Glutamatergic neuron (in vitro differentiated cells): ENCODE measurements at regions not wholly inside any gene's neighbourhood (a gene's known extent, or its start where the extent isn't known, plus 50 kb on each side); places are given as distances from the start of the nearest gene placed in this dataset.

ENCODE experiments used
- DNase-seq: peaks from one replicate; pipeline ENCODE4 v3.0.0; 2022
- H3K27ac Mint-ChIP-seq: one replicate; pipeline ENCODE4 v1.8.0; 2020; ENCODE audit warnings: mild to moderate bottlenecking, mixed read lengths, inconsistent platforms; ENCODE audit not compliant: unreplicated experiment
- H3K27me3 Mint-ChIP-seq: one replicate; pipeline ENCODE4 v1.8.0; 2020; ENCODE audit warnings: mild to moderate bottlenecking, moderate library complexity, mixed read lengths, inconsistent platforms; ENCODE audit not compliant: unreplicated experiment
- H3K36me3 Mint-ChIP-seq: one replicate; pipeline ENCODE4 v1.8.0; 2020; ENCODE audit warnings: mild to moderate bottlenecking, mixed read lengths, inconsistent platforms; ENCODE audit not compliant: unreplicated experiment
- H3K4me1 Mint-ChIP-seq: one replicate; pipeline ENCODE4 v1.8.0; 2020; ENCODE audit warnings: mild to moderate bottlenecking, low read depth, mixed read lengths, inconsistent platforms; ENCODE audit not compliant: unreplicated experiment
- H3K4me3 Mint-ChIP-seq: one replicate; pipeline ENCODE4 v1.8.0; 2020; ENCODE audit warnings: mild to moderate bottlenecking, mixed read lengths, inconsistent platforms; ENCODE audit not compliant: unreplicated experiment
- H3K9me3 Mint-ChIP-seq: one replicate; pipeline ENCODE4 v1.8.0; 2020; ENCODE audit warnings: mild to moderate bottlenecking, moderate library complexity, mixed read lengths, inconsistent platforms; ENCODE audit not compliant: unreplicated experiment
- TF ChIP-seq, protein P1 (sequence below): fragments of 200-600 bp; sonication (generic); IDR thresholded peaks from one replicate; pipeline ENCODE4 v1.5.0; 2021; ENCODE audit not compliant: partially characterized antibody, unreplicated experiment

DNA sequence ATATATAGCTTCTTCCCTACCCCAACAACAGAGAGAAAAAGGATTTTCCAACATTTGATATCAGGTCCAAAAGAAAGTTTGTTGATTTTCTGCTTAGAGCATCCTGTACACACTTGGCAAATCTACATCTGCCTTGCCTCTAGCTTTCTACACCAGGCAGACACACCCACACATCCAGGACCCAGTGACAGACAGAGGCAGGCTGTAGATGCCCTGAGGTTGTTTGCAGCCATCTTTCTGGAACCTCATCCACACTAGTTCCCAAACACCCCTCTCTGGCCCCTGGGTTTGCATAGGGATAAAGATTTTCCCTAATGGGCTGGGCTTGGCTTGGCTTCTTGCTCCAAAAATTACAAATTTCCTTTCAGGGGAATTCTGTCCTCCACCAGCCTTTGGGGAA, 138.2 kb upstream of the FST start:
- Mint-ChIP-seq H3K4me3 (no peak overlapping the region), H3K27ac (no peak overlapping the region), H3K4me1 (no peaks in the 10 kb centered on the region), H3K36me3 (no peaks in the 10 kb centered on the region), H3K27me3 (no peaks in the 10 kb centered on the region), H3K9me3 (no peaks in the 10 kb centered on the region)
- TF ChIP-seq, protein P1, sequence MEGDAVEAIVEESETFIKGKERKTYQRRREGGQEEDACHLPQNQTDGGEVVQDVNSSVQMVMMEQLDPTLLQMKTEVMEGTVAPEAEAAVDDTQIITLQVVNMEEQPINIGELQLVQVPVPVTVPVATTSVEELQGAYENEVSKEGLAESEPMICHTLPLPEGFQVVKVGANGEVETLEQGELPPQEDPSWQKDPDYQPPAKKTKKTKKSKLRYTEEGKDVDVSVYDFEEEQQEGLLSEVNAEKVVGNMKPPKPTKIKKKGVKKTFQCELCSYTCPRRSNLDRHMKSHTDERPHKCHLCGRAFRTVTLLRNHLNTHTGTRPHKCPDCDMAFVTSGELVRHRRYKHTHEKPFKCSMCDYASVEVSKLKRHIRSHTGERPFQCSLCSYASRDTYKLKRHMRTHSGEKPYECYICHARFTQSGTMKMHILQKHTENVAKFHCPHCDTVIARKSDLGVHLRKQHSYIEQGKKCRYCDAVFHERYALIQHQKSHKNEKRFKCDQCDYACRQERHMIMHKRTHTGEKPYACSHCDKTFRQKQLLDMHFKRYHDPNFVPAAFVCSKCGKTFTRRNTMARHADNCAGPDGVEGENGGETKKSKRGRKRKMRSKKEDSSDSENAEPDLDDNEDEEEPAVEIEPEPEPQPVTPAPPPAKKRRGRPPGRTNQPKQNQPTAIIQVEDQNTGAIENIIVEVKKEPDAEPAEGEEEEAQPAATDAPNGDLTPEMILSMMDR = no peak
- DNase-seq = no peak

DNA sequence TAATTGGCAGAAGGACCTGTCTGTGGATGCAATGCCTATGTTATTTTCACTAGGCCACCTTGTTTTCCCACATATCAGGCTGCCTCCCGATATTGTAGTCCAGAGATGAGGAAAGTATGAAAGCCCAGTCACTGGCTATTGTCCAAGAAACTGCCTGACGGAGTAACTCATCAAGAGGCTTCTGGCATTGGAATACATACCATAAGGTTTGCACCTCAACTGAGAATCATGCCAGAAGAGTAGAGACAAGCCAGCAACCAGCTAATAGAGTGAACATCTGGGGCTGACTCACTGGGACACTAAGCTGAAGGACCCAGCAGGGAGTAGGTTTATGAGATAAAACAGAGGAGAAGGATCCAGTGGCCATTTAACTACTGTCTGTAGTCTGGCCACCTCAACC, 137.2 kb upstream of the FST start:
- Mint-ChIP-seq H3K36me3 (no peaks in the 10 kb centered on the region), H3K27me3 (no peaks in the 10 kb centered on the region), H3K27ac (no peak overlapping the region), H3K4me3 (no peak overlapping the region), H3K4me1 (no peaks in the 10 kb centered on the region), H3K9me3 (no peaks in the 10 kb centered on the region)
- TF ChIP-seq, protein P1 = no peak
- DNase-seq = no peak

DNA sequence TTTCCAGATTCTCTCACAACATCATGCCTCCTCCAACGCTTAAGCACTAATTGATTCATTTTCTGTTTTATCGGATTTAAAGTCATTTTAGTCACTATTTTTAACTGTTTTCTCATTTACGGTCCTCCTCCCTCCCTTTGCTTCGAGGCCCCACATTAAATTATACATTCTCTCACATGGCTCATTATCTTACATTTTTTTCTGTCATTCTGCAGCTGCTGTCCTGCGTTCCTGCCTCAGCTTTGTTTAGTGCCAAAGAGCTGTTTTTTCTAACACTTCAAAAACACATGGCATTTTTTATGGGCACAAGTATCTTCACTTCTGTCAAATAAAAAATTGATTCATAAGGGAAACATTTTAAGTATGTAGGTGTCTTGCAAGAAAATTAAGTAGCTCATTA, 130.1 kb upstream of the FST start:
- Mint-ChIP-seq H3K4me3 (no peak overlapping the region), H3K4me1 (no peaks in the 10 kb centered on the region), H3K36me3 (no peaks in the 10 kb centered on the region), H3K9me3 (no peaks in the 10 kb centered on the region), H3K27ac (no peak overlapping the region), H3K27me3 (no peaks in the 10 kb centered on the region)
- no peak for DNase-seq
- TF ChIP-seq, protein P1 = no peak

DNA sequence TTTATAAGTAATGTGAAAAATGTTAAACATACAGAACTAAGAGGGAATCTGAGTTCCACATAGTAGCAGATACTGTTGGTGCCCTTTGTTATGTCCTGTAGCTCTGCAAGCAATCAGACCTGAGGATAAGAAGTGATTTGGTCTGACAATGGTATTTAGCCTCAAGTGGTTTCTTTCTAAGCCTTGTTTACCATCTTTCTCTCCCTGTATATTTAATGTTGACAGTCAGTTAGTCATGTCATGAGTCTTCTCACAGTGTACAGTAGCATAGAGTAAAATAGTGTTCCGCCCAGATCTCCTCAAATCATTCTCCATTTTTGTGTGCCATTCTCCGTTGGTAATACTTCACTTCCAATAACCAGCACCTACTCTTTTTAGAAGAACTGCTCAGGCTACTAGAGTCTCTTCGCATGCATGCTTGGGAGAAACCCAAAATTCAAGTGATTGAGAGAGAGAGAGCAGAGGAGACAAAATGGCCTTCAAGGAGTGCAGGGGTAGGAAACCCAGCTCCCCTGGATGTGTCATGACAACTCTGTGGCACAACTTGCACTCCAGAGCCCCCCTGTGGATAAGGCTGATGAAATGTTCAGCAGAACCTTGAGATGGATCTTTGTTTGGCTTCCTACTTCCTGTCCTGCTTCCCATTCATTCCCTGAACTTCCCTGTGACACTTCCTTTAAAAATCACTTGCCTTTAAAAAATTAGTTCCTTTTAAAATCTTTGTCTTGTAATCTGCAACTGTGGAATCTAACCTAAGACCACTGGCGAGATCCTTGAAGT, 129.2 kb upstream of the FST start:
- Mint-ChIP-seq H3K27me3 (no peaks in the 10 kb centered on the region), H3K4me1 (no peaks in the 10 kb centered on the region), H3K36me3 (no peaks in the 10 kb centered on the region), H3K9me3 (no peaks in the 10 kb centered on the region), H3K4me3 (no peak overlapping the region), H3K27ac (no peak overlapping the region)
- DNase-seq = no peak
- TF ChIP-seq, protein P1 = no peak

DNA sequence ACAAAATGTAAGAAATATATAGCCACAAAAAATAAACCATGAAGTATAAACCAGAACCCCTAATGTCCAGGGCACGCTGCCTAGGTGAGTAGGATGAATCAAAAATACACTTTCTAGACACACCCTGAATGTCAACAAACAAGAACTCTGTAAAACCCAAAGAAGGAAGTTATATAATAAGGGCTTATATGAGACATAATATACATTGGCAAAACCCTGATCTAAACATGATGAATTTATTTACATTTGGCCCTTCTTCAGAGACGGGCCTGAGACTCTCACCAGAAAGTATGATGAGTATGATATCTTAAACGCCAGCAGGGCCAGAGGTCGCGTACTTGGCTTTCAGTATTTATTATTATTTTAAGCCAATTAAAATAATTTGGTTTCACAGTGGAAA, 125.1 kb upstream of the FST start:
- Mint-ChIP-seq H3K4me1 (no peaks in the 10 kb centered on the region), H3K36me3 (no peaks in the 10 kb centered on the region), H3K9me3 (no peaks in the 10 kb centered on the region), H3K27ac (no peak overlapping the region), H3K27me3 (no peaks in the 10 kb centered on the region), H3K4me3 (no peak overlapping the region)
- no peak for DNase-seq
- TF ChIP-seq, protein P1 = no peak
